Retinal pigment epithelial cell (primary cell): ENCODE measurements at regions not wholly inside any gene's neighbourhood (a gene's known extent, or its start where the extent isn't known, plus 50 kb on each side); places are given as distances from the start of the nearest gene placed in this dataset.

Source experiments
- DNase-seq: peaks from one replicate; pipeline ENCODE4 v3.0.0-alpha.2; 2010; ENCODE audit warnings: low read depth
- H3K4me3 ChIP-seq: 2 replicates; pipeline ENCODE4 v1.5.1; 2011; ENCODE audit warnings: mild to moderate bottlenecking, low read length, control low read depth, moderate library complexity
- TF ChIP-seq, protein P1 (sequence below): conservative IDR thresholded peaks from 2 replicates; pipeline ENCODE4 v1.5.1; 2011; ENCODE audit warnings: low read depth, low read length, control low read depth, inconsistent platforms

- TF ChIP-seq, protein P1, sequence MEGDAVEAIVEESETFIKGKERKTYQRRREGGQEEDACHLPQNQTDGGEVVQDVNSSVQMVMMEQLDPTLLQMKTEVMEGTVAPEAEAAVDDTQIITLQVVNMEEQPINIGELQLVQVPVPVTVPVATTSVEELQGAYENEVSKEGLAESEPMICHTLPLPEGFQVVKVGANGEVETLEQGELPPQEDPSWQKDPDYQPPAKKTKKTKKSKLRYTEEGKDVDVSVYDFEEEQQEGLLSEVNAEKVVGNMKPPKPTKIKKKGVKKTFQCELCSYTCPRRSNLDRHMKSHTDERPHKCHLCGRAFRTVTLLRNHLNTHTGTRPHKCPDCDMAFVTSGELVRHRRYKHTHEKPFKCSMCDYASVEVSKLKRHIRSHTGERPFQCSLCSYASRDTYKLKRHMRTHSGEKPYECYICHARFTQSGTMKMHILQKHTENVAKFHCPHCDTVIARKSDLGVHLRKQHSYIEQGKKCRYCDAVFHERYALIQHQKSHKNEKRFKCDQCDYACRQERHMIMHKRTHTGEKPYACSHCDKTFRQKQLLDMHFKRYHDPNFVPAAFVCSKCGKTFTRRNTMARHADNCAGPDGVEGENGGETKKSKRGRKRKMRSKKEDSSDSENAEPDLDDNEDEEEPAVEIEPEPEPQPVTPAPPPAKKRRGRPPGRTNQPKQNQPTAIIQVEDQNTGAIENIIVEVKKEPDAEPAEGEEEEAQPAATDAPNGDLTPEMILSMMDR = no peak
- H3K4me3 ChIP-seq = no peak overlapping the region
- DNase-seq = no peak
These were observed 125.0 kb upstream of the ETV6 start for GRCh38 chr12:11524446-11524845.

- DNase-seq = no peak
- TF ChIP-seq, protein P1 = no peak
- H3K4me3 ChIP-seq = no peak overlapping the region
These were observed 115.4 kb upstream of the ETV6 start for GRCh38 chr12:11534064-11534463.

DNA sequence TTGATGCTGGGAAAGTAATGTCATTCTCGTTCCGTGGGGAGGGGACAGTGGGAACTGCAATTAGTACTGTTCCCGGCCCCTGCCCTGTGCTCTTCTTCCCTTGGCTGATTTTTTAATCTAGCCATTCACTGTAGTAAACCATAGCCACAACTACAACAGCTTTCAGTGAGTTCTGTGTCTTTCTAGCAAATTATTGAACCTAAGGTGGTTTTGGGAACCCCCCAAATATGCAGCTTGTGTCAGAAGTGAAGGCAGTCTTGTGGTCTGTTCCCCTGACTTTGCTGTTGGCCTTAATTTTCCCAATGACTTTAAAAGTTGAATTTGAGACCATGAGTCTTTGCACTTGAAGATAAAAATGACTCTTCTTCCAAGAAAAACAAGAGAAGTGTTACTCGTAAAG, 114.3 kb upstream of the ETV6 start:
- TF ChIP-seq, protein P1 = no peak
- DNase-seq = no peak
- no peak overlapping the region for H3K4me3 ChIP-seq

DNA sequence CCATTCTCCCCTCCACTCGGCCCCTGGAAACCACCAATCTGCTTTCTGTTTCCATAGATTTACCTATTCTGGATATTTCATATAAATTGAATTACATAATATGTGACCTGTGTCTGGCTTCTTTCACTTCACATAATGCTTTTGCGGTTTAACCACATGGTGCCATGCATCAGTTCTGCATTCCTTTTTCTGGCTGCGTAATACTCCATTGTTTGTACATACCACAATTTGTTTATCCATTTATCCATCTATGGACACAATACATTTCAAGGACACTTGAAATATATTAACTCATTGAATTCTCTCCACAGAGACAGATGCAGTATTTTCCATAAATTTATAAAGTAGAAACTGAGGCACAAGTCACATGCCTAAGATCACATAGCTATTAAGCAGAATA, 110.3 kb upstream of the ETV6 start:
- no peak for DNase-seq
- H3K4me3 ChIP-seq = no peak overlapping the region
- TF ChIP-seq, protein P1 = no peak

DNA sequence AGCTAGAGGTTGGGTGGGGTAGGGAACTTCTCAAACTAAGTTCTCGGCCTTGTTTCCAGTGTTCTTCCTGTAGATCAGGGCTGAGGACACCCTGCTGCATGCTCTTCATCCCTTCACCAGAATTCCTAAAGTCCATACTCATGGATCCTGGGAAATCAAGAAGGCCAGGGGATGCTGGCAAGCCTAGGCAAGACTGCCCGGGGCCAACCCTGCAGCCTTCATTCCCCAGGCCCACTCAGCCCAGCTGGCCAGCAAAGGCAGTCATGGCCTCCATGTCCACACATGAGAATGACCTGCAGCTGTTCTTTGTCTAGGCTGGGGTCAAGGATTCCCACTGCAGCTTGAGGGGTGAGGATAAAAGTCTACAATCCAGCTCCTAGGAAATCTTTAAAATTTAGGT, 109.3 kb upstream of the ETV6 start:
- no peak overlapping the region for H3K4me3 ChIP-seq
- no peak for DNase-seq
- TF ChIP-seq, protein P1 = no peak

DNA sequence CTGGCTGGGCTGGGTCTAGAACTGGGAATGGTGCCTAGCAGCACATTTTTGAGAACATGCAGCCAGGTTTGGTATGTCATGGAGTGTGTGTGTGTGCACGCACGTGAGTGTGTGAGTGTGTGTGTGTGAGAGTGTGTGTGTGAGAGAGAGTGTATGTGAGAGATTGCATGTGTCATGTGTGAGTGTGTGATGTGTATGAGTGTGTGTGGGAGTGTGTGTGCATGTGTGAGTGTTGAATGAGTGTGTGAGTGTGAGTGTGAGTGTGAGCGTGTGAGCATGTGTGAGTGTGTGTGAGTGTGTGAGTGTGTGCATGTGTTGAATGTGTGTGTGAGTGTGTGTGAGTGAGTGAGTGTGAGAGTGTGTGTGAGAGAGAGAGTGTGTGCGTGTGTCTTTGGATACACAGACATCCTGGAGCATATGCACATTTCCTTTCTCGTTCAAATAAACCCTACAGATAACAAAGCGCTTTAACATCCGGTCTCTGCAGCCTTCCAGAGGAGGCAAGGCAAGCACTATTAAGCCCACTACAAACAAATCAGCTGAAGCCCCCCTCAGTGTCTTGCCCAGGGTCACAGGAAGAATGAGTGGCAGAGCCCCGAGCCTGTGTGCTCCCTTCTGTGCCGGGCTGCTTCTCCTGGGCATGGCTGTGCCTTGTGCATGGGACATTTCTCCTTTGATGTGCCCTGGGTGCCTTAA, 108.7 kb upstream of the ETV6 start:
- DNase-seq = no peak
- TF ChIP-seq, protein P1 = no peak
- no peak overlapping the region for H3K4me3 ChIP-seq

GRCh38 chr12:11542599-11542998, 106.9 kb upstream of the ETV6 start:
- TF ChIP-seq, protein P1 = no peak
- H3K4me3 ChIP-seq = no peak overlapping the region
- no peak for DNase-seq
